Sigmoid colon (tissue), 4 donors: ENCODE measurements at regions not wholly inside any gene's neighbourhood (a gene's known extent, or its start where the extent isn't known, plus 50 kb on each side); places are given as distances from the start of the nearest gene placed in this dataset.

Experiments used
- EP300 ChIP-seq, 4 donors: sonication (generic); formaldehyde crosslinking; IDR thresholded peaks; one replicate each; pipeline ENCODE4 v1.6.1; 2017; ENCODE audit warnings: antibody characterized with exemption in 4 of 4
- POLR2A ChIP-seq, 2 donors: fragments of 450-650 bp; IDR thresholded peaks; one replicate each; pipeline ENCODE4 v1.6.1; 2016; ENCODE audit warnings: antibody characterized with exemption in 2 of 2, mild to moderate bottlenecking in 2 of 2, moderate library complexity in 2 of 2
- TF ChIP-seq, protein P1 (sequence below), 4 experiments: fragments of 450-650 bp in 3 of 4; fragments of 200-600 bp in 1 of 4; IDR thresholded peaks; one replicate each; pipeline ENCODE4 v1.5.1; 2016 to 2019; ENCODE audit warnings: antibody characterized with exemption in 4 of 4, mild to moderate bottlenecking in 3 of 4, moderate library complexity in 2 of 4

DNA sequence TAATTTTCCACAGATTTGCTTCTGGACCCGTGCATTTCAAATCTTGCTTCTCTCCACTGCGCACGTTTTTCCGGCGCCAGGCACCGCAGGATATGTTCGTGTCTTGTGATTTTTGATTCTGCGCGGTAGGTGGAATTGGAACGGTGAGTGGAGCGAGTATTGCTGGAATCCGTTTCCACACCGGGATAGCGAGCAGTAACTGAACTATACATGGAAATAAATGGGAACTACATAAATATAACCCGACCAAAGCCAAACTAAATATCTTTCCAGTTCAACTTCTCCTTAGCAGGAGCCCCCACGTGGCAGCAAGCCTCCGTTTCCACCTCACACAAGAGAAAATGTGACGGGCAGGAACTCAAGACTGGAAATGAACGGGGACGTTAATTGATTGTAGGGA lies 154.0 kb downstream of the SEC14L1 start:
- TF ChIP-seq, protein P1, sequence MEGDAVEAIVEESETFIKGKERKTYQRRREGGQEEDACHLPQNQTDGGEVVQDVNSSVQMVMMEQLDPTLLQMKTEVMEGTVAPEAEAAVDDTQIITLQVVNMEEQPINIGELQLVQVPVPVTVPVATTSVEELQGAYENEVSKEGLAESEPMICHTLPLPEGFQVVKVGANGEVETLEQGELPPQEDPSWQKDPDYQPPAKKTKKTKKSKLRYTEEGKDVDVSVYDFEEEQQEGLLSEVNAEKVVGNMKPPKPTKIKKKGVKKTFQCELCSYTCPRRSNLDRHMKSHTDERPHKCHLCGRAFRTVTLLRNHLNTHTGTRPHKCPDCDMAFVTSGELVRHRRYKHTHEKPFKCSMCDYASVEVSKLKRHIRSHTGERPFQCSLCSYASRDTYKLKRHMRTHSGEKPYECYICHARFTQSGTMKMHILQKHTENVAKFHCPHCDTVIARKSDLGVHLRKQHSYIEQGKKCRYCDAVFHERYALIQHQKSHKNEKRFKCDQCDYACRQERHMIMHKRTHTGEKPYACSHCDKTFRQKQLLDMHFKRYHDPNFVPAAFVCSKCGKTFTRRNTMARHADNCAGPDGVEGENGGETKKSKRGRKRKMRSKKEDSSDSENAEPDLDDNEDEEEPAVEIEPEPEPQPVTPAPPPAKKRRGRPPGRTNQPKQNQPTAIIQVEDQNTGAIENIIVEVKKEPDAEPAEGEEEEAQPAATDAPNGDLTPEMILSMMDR (IDR thresholded peaks at IDR 0.05): no peak
- TF ChIP-seq POLR2A (IDR thresholded peaks at IDR 0.05) (no peak), EP300 (IDR thresholded peaks at IDR 0.05) (no peak)
